Keratinocyte (primary cell): ENCODE measurements at regions not wholly inside any gene's neighbourhood (a gene's known extent, or its start where the extent isn't known, plus 50 kb on each side); places are given as distances from the start of the nearest gene placed in this dataset.

ENCODE experiments used
- DNase-seq: peaks from one replicate; pipeline ENCODE4 v3.0.0-alpha.2; 2011; ENCODE audit warnings: low read depth, missing footprints, low spot score
- FAIRE-seq: peaks from 2 replicates; lab custom pipeline; 2011; peaks lifted over from hg19 to GRCh38; lab: Jason Lieb, UNC
- H2AFZ ChIP-seq: 2 replicates; pipeline ENCODE4 v1.6.0; 2012; ENCODE audit warnings: low read length, control low read depth, inconsistent platforms; ENCODE audit not compliant: control insufficient read depth
- H3K27ac ChIP-seq: 2 replicates; pipeline ENCODE4 v1.5.1; 2011; ENCODE audit warnings: low read length; ENCODE audit not compliant: control insufficient read depth, insufficient read depth
- H3K27me3 ChIP-seq: 3 replicates; pipeline ENCODE4 v1.6.0; 2011; ENCODE audit warnings: low read length; ENCODE audit not compliant: control insufficient read depth, insufficient read depth; ENCODE audit errors: extremely low read depth
- H3K36me3 ChIP-seq, 2 experiments: 2 replicates in 1 of 2; 3 replicates in 1 of 2; pipeline ENCODE4 v1.5.1; 2011; ENCODE audit warnings: low read length in 2 of 2, mild to moderate bottlenecking in 1 of 2; ENCODE audit not compliant: control insufficient read depth in 2 of 2, insufficient read depth in 2 of 2; ENCODE audit errors: extremely low read depth in 1 of 2
- H3K4me1 ChIP-seq: 3 replicates; pipeline ENCODE4 v1.5.1; 2011; ENCODE audit warnings: low read length; ENCODE audit not compliant: control insufficient read depth, insufficient read depth; ENCODE audit errors: extremely low read depth
- H3K4me2 ChIP-seq: 3 replicates; pipeline ENCODE4 v1.6.0; 2011; ENCODE audit warnings: low read depth, low read length; ENCODE audit not compliant: control insufficient read depth, insufficient read depth; ENCODE audit errors: extremely low read depth
- H3K4me3 ChIP-seq, 3 experiments: fragments of 200-600 bp in 1 of 3; sonication (generic) in 1 of 3; 2 replicates in 2 of 3; 3 replicates in 1 of 3; pipeline ENCODE4 v1.5.1; 2011 to 2016; ENCODE audit warnings: low read length in 3 of 3, mild to moderate bottlenecking in 3 of 3, control low read depth in 2 of 3, inconsistent platforms in 1 of 3, low read depth in 1 of 3, mixed read lengths in 1 of 3, mixed run types in 1 of 3, moderate library complexity in 1 of 3; ENCODE audit not compliant: control insufficient read depth in 2 of 3, insufficient read depth in 2 of 3; ENCODE audit errors: extremely low read depth in 1 of 3
- H3K79me2 ChIP-seq: 2 replicates; pipeline ENCODE4 v1.6.0; 2012; ENCODE audit warnings: low read length; ENCODE audit not compliant: control insufficient read depth, insufficient read depth
- H3K9ac ChIP-seq: 3 replicates; pipeline ENCODE4 v1.6.0; 2011; ENCODE audit warnings: low read length; ENCODE audit not compliant: control insufficient read depth, insufficient read depth; ENCODE audit errors: extremely low read depth
- H3K9me1 ChIP-seq: 3 replicates; pipeline ENCODE4 v1.6.0; 2011; ENCODE audit warnings: low read length; ENCODE audit not compliant: control insufficient read depth, insufficient read depth; ENCODE audit errors: extremely low read depth
- H3K9me3 ChIP-seq: 2 replicates; pipeline ENCODE4 v1.5.1; 2012; ENCODE audit warnings: low read depth, low read length; ENCODE audit not compliant: control insufficient read depth
- H4K20me1 ChIP-seq: 3 replicates; pipeline ENCODE4 v1.6.0; 2011; ENCODE audit warnings: low read length; ENCODE audit not compliant: control insufficient read depth, insufficient read depth; ENCODE audit errors: extremely low read depth
- CTCF ChIP-seq, 3 experiments: IDR thresholded peaks in 1 of 3; conservative IDR thresholded peaks in 1 of 3; optimal IDR thresholded peaks in 1 of 3; 2 replicates in 2 of 3; 3 replicates in 1 of 3; pipeline versions ENCODE3 to v1.5.1; 2011; ENCODE audit warnings: low read length in 3 of 3, mild to moderate bottlenecking in 3 of 3, moderate library complexity in 2 of 3, control low read depth in 1 of 3, inconsistent platforms in 1 of 3; ENCODE audit not compliant: insufficient read depth in 2 of 3; ENCODE audit errors: extremely low read depth in 1 of 3
- EZH2 ChIP-seq: IDR thresholded peaks from one replicate; pipeline ENCODE4 v1.6.1; 2012; ENCODE audit warnings: inconsistent platforms, mild to moderate bottlenecking, low read length, moderate library complexity
- dilution Hi-C: fragments of 300-500 bp; cut with MboI; formaldehyde crosslinking; loops from one replicate; pipeline ENCODE4 v1.7.0; 2020; ENCODE audit warnings: low sequenced_read_pairs; ENCODE audit not compliant: extremely low pct_ligation_motif_present

- no peaks in the 10 kb centered on the region for H3K36me3 ChIP-seq
- no peaks in the 10 kb centered on the region for H3K9me3 ChIP-seq
- FAIRE-seq (no peak), DNase-seq (no peak)
- peaks cover 3% of the 10 kb centered on the region for H3K27me3 ChIP-seq
- dilution Hi-C loops = no loop called here
- H3K4me2 ChIP-seq = no peak overlapping the region
- no peaks in the 10 kb centered on the region for H4K20me1 ChIP-seq
- no peak overlapping the region for H3K27ac ChIP-seq
- H3K79me2 ChIP-seq = no peaks in the 10 kb centered on the region
- no peaks in the 10 kb centered on the region for H3K4me1 ChIP-seq
- H2AFZ ChIP-seq = no peak overlapping the region
- no peaks in the 10 kb centered on the region for H3K9me1 ChIP-seq
- no peak for TF ChIP-seq CTCF (optimal IDR thresholded peaks at IDR 0.05 in 1 of 3, IDR thresholded peaks at IDR 0.05 in 1 of 3, conservative IDR thresholded peaks at IDR 0.05 in 1 of 3; ENCODE audit: extremely low read depth in 1 of 3, insufficient read depth in 2 of 3, low read length in 3 of 3)
- no peak for TF ChIP-seq EZH2
- H3K4me3 ChIP-seq = no peak overlapping the region
- no peak overlapping the region for H3K9ac ChIP-seq
These were observed 109.9 kb upstream of the MEIS1 start for GRCh38 chr2:66324909-66325528.

GRCh38 chr2:66324356-66324755 lies 110.6 kb upstream of the MEIS1 start:
- Histone ChIP-seq H3K4me1 (no peaks in the 10 kb centered on the region), H3K9me1 (no peaks in the 10 kb centered on the region), H3K9ac (no peak overlapping the region), H3K4me2 (no peak overlapping the region), H3K4me3 (no peak overlapping the region), H3K9me3 (no peaks in the 10 kb centered on the region), H3K27ac (no peak overlapping the region), H2AFZ (no peak overlapping the region), H4K20me1 (no peaks in the 10 kb centered on the region), H3K79me2 (no peaks in the 10 kb centered on the region), H3K36me3 (no peaks in the 10 kb centered on the region), H3K27me3 (peaks cover 3% of the 10 kb centered on the region)
- no peak for FAIRE-seq
- dilution Hi-C loops = no loop called here
- TF ChIP-seq CTCF (optimal IDR thresholded peaks at IDR 0.05 in 1 of 3, IDR thresholded peaks at IDR 0.05 in 1 of 3, conservative IDR thresholded peaks at IDR 0.05 in 1 of 3; ENCODE audit: extremely low read depth in 1 of 3, insufficient read depth in 2 of 3, low read length in 3 of 3) (no peak), EZH2 (no peak)
- DNase-seq = no peak
